Stimulated activated CD8-positive, alpha-beta memory T cell treated with anti-CD3 and anti-CD28 coated beads, Interleukin-7, amount 100 ng/mL, for 24 hours (primary cell): ENCODE measurements at regions not wholly inside any gene's neighbourhood (a gene's known extent, or its start where the extent isn't known, plus 50 kb on each side); places are given as distances from the start of the nearest gene placed in this dataset.

Source experiments
- DNase-seq: peaks from one replicate; pipeline ENCODE4 v3.0.0-alpha.2; 2020; ENCODE audit warnings: low read depth

DNA sequence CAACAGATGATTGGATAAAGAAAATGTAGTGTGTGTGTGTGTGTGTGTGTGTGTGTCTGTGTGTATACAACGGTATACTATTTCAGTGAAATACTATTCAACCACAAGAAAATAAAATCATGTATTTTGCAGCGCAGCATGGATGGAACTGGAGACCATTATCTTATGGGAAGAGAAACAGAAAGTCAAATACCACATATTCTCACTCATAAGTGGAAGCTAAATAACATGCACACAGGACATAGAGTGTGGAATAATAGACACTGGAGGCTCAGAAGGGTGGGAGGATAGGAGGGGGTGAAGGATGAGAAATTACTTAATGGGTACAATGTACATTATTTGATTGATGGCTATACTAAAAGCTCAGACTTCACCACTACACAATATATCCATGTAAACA lies 609.1 kb upstream of the SLC39A10 start:
- DNase-seq, result no peak

DNA sequence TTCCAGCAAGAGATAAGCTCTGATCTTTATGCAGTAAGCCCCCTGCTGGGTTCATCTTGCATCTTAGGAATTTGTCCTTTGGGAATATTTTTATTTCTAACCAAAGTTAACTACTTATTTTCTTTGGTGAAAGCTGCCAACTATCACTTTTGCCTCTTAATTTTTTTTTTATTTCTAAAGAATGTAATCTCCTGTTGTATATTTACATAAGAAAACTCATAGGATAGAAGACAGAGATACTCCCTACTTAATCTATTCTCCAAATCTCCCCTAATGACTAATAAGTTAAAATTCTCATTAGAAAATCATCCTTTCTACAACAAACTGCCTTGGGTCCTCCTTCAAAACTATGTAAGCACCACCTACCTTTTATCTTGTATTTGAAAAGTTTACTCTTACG lies 612.2 kb upstream of the SLC39A10 start:
- DNase-seq, result no peak

DNA sequence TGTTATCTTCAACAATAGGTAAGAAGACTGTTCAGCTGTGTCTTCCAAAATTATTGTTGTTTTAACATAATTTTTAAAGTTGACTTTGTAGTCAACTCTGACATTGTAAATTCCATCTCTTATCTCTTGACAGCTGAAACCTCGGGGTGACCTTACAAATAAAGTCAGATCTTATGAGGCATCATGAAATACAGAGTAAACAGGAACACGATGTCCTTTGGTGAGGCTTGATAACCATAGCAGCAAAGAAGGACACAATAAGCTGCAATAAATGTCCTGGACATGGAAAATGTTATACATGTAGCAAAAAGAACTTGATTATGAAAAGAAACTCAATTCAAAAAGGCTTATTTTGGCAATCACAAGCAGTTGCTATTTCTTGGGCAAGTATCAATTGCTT lies 618.9 kb upstream of the SLC39A10 start:
- no peak for DNase-seq

DNA sequence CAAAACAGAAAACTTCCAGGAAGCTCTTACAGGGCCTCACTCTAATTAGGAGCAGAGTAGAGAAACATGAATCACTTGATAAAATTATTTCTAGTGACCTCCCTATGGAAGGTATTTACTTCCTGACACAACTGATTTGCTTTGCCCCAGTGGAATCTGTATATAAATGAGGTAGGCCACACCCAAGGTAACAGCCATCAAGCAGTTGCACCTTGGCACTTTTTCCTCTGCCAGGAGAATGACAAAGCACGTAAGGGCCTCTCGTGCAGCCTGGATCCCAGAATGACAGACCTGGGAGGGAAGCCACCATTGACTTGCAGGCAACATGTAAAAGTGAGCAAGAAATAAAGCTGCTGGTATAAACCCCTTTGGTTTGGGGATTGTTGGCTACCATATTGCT lies 620.0 kb upstream of the SLC39A10 start:
- no peak for DNase-seq

DNA sequence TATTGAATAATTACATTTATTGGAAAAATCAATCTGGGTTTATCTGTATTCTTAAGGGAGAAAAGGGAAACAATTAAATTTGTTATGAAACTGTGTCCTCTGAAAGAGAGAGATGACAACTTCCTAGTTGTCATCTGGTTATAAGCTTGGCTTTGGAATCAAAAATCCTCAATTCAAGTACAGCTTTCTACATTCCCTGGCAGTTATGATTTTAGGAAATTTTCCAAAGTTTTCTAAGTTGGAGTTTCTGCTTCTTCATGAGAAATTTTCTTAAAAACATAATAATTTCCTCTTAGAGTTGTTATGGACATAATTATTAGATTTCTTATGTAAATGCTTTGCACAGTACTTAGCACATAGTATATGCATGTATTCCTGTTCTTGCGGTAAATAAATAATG lies 625.6 kb upstream of the SLC39A10 start:
- DNase-seq, result no peak

DNA sequence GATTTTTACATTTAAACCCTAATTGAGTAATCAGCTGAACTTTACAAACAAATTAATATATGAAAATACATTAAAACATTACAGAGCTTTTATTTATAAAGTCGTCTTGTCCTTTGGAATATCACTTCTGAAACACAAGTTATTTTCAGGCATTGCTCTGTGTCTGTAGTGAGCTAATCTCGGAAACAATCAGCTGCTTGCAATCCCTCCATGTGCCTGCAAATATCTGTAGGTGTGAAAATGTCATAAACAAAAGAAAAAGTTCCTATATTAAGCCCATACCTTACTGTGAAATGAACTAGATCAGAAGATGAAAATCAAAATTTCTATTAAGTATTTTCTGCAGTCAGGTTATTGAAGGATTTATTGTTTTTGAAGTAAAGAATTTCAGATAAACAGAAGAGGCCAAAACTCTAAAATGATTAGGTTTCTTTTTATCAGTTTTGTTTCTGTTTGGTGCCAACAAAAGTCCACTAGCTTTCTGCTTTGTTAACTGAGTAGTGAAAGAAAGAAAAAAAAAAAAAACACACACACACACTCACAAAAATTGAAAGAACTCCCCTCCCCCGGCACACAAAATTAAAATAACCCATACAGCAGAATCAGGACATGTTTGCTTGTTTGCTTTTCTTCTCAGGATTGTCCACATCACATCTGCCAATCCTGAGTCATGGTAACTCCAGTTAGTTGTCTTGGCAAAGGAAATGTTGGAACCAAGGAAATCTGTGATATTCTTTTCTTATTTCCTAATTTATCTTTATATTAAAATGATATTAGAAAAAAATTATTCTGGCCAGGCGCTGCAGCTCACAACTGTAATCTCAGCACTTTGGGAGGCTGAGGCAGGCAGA lies 627.0 kb upstream of the SLC39A10 start:
- DNase-seq, result no peak

DNA sequence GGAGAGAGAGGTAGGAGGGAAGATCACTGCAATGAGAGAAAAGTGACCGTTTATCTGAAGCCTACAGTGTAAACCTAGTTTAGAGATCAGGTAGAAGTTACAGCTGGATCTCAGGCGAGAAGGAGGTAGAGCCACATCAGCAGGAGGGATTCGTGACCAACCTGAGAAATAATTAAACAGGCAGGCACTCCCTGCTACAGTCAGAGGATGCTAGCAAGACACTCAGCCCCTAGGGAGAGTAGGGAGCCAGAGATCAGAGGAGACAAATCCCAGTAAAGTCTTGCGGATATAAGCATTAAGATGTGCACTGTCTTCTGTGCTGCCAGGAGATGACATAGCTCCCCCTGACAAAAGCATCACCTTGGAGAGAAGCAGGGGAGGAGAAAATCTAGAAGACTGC lies 629.1 kb upstream of the SLC39A10 start:
- no peak for DNase-seq

DNA sequence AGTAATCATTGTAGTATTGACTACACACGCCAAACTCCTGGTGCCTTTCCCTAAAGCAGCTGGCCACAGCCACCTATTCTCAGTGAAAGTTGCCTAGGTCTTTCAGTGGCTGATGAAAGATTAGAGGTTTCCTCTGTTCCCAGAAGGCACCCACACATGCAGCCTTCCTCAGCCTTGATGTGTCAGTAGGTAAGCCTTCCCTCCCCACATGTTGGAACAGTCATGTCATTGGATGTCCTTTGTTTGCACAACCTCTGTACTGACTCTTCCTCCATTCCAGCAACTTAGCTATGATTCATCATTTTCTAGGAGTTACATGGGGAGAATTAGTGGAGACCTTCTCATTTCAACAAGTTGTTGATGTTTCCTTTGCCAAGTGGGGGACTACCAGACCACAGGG lies 630.8 kb upstream of the SLC39A10 start:
- DNase-seq, result no peak

DNA sequence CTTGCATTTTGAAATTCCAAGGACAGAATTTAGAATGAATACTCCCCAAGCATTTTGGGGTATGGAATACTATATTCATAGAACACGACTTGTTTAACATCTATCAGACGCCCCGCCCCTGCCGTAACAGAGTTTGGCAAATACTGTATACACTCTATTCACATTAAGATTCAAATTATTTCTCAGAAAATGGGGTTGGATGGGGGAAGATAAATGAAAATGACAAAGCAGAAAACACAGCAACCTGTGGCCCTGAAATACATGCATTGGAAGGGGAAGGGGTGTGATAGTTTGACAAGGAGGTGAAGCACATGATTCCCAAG lies 634.6 kb upstream of the SLC39A10 start:
- DNase-seq, result no peak

DNA sequence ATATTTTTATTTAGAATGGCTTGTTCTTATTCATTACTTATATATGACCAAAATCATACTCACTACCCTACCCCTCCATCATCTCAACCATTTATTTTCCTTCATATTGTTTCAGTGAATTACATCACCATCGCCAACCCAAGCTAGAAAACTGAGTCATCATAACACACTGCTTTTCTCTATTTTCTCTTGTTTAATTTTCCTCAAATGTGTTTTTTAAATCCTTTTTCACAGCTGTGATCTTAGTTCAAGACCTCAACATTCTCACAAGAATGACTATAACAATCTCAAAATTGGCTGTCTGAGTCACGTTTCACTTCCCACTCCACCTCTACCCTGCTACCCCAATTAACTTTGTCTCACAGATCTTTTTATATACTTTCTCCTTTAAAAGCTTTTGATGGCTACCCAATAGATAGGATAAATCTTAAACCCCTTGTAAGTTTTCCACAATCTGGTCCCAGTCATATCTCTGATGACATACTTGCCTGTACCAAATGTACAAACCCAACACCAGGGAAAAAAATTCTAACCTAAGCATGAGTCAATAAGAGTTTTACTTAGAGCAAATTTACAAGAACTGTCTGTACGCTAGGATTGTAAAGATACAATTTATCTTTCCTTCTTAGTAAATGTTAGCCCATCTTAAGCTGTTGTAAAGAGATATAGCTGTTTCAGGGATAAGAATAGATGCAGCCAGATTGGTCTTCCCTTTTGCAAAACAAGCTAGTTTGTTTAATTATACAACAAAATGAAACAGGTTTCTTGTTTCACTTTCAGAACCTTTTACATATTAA lies 635.1 kb upstream of the SLC39A10 start:
- DNase-seq, result no peak

DNA sequence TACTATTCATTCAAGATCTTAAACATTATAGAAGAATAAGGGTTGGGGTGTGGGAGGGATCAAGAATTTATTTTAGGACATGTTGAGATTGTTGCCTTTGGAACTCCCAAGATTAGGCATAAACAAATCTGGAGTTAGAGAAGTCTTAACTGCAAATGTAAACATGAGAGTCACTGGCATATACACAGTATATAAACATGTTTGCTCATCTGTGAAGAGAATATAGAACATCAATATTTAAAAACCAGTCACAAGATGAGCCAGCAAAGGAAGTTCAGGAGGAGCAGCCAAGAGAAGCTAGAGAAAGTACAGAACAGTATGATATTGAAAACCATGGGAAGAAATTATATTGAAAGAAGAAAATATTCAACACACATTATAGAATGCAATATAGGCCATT lies 638.6 kb upstream of the SLC39A10 start:
- no peak for DNase-seq

DNA sequence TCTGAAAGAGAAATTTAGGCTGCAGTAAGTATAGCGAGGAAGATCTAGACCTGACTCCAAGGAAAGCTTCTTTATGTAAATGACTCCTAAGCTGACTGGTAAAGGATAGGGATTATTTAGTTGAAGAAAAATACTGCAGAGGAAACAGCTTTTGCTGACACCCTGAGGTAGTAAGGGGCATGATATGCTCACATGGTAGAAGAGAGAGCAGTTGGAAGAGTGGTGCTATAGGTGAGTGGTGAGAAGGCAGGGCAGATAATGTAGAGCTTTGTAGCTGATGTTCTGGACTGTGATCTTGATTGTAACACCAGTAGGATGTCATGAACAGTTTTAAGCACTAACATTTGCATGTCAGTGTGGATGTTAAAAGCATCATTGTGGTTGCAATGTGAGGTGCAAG lies 639.1 kb upstream of the SLC39A10 start:
- DNase-seq, result no peak

DNA sequence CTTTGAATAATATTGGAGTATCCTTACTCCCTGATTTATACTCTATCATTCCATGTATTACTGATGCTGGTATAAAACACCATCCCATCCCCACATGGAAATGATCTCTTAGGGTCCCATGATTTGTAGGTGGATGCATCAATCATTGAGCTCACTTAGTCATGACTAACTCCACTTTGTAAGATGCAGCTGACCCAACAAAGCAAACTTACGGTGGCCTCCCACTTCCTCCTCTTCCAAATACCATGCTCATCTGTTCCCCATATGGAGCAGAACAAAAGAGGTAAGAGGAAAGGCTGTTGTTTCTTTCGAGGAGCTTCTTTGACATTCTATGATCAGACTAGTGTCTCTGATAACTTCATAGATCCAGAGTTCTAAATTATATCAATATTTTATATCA lies 640.2 kb upstream of the SLC39A10 start:
- DNase-seq, result no peak

DNA sequence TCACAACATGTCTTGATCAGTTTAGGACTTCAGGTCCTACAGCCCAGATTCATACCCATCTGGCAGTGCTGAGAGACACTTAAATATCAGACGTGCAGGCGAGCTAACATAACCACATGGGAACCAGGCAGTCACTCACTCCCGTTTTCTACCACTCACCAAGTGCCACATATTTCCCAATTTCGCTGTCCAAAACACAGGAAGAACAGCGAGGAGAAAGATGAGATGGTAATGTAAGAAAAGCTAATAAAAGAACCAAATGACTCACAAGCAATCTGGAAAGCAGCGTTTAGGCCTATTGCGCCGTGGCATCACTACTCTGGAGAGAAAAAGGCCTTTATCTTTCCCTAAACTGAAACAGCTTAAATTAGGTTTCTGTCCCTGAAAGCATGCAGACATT lies 647.8 kb upstream of the SLC39A10 start:
- no peak for DNase-seq

DNA sequence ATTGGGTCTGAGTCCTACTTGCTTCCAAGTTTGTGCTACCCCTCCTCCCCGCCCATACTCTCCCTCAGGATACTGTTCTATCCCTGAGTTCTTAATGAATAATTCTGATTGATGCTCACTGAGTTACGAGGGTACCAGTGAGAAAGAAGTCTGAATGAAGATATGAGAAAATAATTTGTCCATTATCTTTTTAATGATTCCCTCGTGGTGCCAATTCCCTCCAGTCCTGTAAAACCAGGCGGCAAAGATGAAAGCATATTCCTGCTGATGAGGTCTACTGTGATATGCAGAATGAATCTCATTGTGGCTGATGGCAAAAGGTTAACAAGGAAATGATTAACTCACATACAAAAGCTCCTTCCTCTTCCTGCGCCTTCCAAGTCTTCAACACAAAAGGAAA lies 650.2 kb upstream of the SLC39A10 start:
- no peak for DNase-seq

DNA sequence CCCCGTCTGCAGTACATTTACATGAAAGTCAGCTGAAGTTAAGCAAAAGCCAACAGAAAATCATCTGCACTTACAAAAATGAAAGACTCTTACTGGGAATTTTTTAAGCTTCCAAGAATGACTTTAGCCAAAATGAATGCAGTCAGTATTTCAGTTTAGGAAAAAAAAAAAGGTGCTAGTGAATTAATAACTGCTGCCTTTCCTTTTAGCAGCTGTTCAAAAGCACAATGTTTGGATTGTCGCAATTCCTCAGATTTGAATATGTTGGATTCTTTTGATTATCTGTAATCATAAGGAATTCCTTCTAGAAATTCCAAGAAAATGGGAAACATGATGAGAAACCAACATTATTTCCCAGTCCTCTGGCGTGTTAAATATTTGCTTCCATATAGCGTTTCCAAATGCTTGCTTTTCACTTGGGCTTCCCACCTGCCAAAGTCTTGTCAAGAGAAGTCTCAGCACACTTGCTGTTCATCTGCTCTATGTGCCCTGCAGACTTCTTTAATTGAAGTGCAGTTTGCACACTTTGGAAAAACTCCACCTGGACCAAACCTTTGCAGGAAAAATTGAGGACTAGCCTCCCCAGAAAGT lies 653.0 kb upstream of the SLC39A10 start:
- DNase-seq, result no peak

DNA sequence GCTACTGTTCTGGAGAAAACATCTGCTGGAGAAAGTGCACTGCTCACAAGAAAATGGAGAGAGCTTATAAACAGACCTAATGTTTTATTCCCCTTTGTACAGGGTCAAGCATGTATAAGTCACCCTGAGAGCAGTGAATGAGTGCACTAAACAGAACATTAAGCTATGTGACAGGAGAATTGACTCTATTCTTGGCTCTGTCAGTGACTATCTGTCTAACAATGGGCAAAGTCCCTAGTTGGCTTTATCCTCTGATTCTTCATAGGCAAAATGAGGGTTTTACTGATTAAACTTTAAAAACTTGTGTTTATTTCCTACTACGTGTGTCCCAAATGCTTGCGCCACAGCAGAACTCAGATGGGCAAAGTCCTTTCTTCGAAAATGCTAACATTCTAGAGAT lies 655.1 kb upstream of the SLC39A10 start:
- no peak for DNase-seq

DNA sequence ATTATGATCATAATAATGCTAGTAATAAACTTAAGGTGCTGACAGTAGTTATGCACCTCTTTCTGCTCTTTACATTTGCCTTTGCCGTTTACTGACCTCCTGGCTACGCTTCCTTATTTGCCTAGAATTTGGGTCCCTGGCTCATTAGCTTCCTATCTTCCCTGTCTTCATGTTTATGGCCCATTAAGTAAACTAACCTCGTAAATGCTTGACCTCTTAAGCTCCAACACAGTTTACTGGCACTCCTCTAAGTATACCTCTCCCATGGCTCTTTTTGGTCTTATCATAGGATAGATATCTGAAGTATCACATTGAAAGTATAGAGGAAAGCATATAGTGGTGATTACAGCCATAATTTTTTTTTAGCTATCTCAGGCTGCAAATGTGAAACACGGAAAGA lies 657.3 kb upstream of the SLC39A10 start:
- DNase-seq, result no peak

DNA sequence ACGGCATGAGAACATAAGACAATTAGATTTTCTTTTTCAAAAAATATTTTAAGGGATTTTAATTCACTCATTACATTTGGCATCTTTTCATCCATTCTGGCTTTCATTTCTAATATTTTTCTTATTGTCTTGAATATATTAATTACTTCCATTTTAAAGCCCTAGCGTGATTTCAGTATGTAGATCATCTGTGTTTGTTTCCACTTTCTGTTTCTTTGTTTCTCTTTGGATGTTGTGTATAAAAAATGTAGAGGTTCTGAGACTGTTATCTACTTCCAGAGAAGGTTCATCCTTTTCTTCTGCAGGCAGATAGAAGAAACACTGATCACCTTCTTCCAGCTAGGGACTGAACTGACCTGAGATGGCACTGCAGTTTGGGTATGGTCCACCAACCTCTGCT lies 664.4 kb upstream of the SLC39A10 start:
- no peak for DNase-seq

DNA sequence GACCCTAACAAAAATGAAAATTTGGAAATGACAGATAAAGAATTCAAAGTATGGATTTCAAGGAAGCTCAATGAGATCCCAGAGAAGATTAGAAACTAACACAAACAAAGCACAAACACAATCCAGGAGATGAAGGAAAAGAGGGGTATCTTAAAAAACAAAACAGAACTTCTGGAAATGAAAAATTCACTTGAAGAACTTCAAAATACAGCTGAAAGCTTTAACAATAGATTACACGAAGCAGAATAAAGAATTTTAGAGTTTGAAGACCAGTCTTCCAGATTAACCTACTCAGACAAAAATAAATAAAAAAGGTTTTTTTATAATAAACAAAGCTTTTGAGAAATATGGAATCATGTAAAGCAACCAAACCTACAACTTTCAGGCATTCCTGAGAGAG lies 671.8 kb upstream of the SLC39A10 start:
- no peak for DNase-seq

DNA sequence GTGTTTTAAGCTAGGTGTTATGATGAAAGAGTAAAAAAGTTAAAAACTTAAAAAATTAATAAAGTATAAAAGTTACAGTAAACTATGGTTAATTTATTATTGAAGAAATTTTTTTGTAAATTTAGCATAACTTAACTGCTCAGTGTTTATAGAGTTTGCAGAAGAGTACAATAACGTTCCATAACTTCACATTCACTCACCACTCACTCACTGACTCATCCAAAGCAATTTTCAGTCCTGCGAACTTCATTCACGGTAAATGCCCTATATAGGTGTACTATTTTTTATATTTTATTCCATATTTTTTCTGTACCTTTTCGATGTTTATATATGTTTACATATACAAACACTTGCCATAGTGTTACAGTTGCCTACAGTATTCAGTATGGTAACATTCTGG lies 694.8 kb upstream of the SLC39A10 start:
- no peak for DNase-seq

DNA sequence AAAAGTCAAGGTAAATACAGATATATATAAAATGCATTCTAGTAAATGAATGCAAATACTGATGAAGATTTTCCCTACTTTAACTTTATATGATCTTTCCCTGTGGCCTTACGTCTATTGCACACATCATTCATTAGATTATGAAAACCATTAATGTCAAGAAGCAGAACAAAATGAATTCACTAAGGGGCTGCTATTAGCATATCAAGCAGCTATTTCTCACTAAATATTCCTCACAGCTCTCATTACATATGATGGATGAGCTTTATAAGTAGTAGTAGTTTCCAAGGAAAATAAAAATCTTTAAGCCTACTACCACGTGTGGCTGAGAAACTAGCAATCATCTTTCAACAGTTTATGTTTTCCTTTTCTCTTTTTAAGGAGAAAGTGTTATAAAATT lies 702.8 kb upstream of the SLC39A10 start:
- no peak for DNase-seq

DNA sequence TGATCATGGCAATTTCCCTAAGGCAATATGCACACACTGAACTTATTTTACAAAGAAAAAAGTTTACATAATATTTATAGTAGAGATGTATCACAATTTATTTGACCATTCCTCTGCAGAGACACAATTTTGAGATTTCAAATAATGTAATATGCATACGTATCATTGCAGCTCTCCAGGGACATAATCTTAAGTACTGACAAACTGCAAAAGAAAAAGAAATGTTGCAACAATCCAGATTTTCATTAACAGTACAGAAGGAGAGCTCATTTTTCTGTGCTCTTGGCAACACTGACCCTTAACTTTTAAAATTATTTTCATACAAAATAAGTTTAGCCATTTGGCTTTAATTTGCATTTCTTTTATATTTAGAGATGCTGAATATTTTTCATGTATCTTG lies 710.2 kb upstream of the SLC39A10 start:
- DNase-seq, result no peak
